GM13977 (cell line): ENCODE measurements at regions not wholly inside any gene's neighbourhood (a gene's known extent, or its start where the extent isn't known, plus 50 kb on each side); places are given as distances from the start of the nearest gene placed in this dataset.

Experiments used
- DNase-seq: peaks from one replicate; pipeline ENCODE4 v3.0.0; 2012; ENCODE audit warnings: low spot score
- CTCF ChIP-seq: IDR thresholded peaks from 2 replicates; pipeline ENCODE4 v1.5.1; 2012; ENCODE audit warnings: mild to moderate bottlenecking, control low read depth; ENCODE audit not compliant: insufficient read depth; ENCODE audit errors: extremely low read depth, missing control alignments
- in situ Hi-C: fragments of 300-500 bp; cut with MboI; formaldehyde crosslinking; loops from one replicate; pipeline ENCODE4 v1.12.0; 2022; ENCODE audit warnings: low sequenced_read_pairs, low pct_unique_long_range_greater_than_20kb, mixed read lengths, inconsistent platforms; ENCODE audit not compliant: unreplicated experiment

- in situ Hi-C loops = no loop called here
- no peak for TF ChIP-seq CTCF
- DNase-seq = no peak
Observed at GRCh38 chr2:156864753-156865152, 392.8 kb upstream of the GALNT5 start.

- TF ChIP-seq CTCF = no peak
- in situ Hi-C loops = no loop called here
- DNase-seq = no peak
Observed at GRCh38 chr2:156867201-156867600, 390.3 kb upstream of the GALNT5 start.

- no peak for DNase-seq
- in situ Hi-C loops = no loop called here
- no peak for TF ChIP-seq CTCF
Observed at GRCh38 chr2:156874707-156875106, 382.8 kb upstream of the GALNT5 start.

- no peak for DNase-seq
- in situ Hi-C loops = no loop called here
- no peak for TF ChIP-seq CTCF
Observed at GRCh38 chr2:156883804-156884203, 373.7 kb upstream of the GALNT5 start.

- in situ Hi-C loops = no loop called here
- no peak for DNase-seq
- TF ChIP-seq CTCF = no peak
Observed at GRCh38 chr2:156884216-156884615, 373.3 kb upstream of the GALNT5 start.

GRCh38 chr2:156890529-156891148 is 366.9 kb upstream of the GALNT5 start:
- no peak for TF ChIP-seq CTCF
- no peak for DNase-seq
- in situ Hi-C loops = no loop called here

- DNase-seq = no peak
- TF ChIP-seq CTCF = no peak
- in situ Hi-C loops = no loop called here
Observed at GRCh38 chr2:156891609-156892008, 365.9 kb upstream of the GALNT5 start.
